Adrenal gland (tissue), 9 donors: ENCODE measurements at regions not wholly inside any gene's neighbourhood (a gene's known extent, or its start where the extent isn't known, plus 50 kb on each side); places are given as distances from the start of the nearest gene placed in this dataset.

Source experiments
- DNase-seq, 7 donors: peaks; one replicate each; pipeline ENCODE4 v3.0.0-alpha.2; 2019 to 2020
- H3K27ac ChIP-seq, 5 donors: fragments of 200-600 bp; sonication (generic) in 4 of 5; 1 replicate in 3 of 5; 2 replicates in 2 of 5; pipeline versions ENCODE4 v1.5.1 to v1.8.0; 2016 to 2020; ENCODE audit warnings: mild to moderate bottlenecking in 1 of 5
- H3K27me3 ChIP-seq: fragments of 200-600 bp; 2 replicates; pipeline ENCODE4 v1.8.0; 2021
- H3K36me3 ChIP-seq, 2 donors: fragments of 200-600 bp; replicated peaks in 1 of 2; 1 replicate in 1 of 2; 2 replicates in 1 of 2; pipeline versions ENCODE4 v1.5.1 to v1.8.0; 2018 to 2022
- H3K4me1 ChIP-seq, 2 donors: fragments of 200-600 bp; replicated peaks in 1 of 2; 1 replicate in 1 of 2; 2 replicates in 1 of 2; pipeline versions ENCODE4 v1.5.1 to v1.8.0; 2018 to 2021
- H3K4me3 ChIP-seq, 4 donors: fragments of 200-600 bp; sonication (generic) in 3 of 4; one replicate each; pipeline ENCODE4 v1.5.1; 2016 to 2018
- H3K9me3 ChIP-seq, 3 donors: fragments of 200-600 bp; sonication (generic) in 1 of 3; replicated peaks in 1 of 3; 1 replicate in 2 of 3; 2 replicates in 1 of 3; pipeline versions ENCODE4 v1.5.1 to v1.8.0; 2016 to 2021
- POLR2A ChIP-seq, 2 donors: fragments of 450-650 bp; IDR thresholded peaks; one replicate each; pipeline ENCODE4 v1.6.1; 2017; ENCODE audit warnings: antibody characterized with exemption in 2 of 2, mild to moderate bottlenecking in 2 of 2, moderate library complexity in 1 of 2
- WGBS, 4 donors: extraction: QIAGEN DNeasy Blood & Tissue Kit in 2 of 4; methylation state at CpG; one replicate each; pipeline versions ENCODE4 v1.1.5 to v1.1.7; 2013 to 2017; 5-methylcytosine and 5-hydroxymethylcytosine counted together
- intact Hi-C, 2 donors: fragments of 100-400 bp; cut with DNase I; formaldehyde crosslinking; loops; one replicate each; pipeline versions ENCODE4 v1.14.1 to v1.15.0; 2022 to 2023
- TF ChIP-seq, protein P1 (sequence below), 6 experiments: fragments of 450-650 bp in 4 of 6; fragments of 200-600 bp in 2 of 6; sonication (generic) in 1 of 6; IDR thresholded peaks; 1 replicate in 5 of 6; 2 replicates in 1 of 6; pipeline versions ENCODE4 v1.5.1 to v1.8.0; 2016 to 2021; ENCODE audit warnings: antibody characterized with exemption in 6 of 6, mild to moderate bottlenecking in 2 of 6, moderate library complexity in 1 of 6
- donor health status: healthy with polysubstance abuse.
- donor health status: Bipolar disorder and iron deficiency.
- donor health status: DM: yes; HTN: yes; CAD: no.
- donor health status: DM: no; HTN: no; CAD: no.
- donor health status: DM: no; HTN: no; CAD: no.

DNA sequence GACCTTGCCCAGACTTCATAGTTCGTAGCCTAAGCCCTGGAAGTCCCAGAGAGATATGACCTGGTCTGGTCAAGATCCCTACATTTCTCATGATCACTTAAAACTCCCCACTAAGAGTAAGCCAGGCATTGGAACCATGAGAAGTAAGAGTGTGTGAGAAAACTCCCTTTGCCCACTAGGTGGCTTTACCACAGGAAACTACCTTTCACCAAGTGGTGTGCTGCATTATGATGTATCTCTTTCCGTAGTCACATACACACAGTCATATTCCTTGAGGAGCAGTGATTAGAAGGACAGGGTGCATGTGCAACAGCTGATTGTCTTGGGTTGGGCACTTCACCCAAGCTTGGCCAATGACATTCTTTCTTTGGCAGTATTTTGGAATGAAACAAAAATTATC, 639.3 kb downstream of the KCNJ2 start:
- intact Hi-C loops: no loop called here
- 75 to 85% (median 79%) methylated on average over 2 of the region's 2 CpGs for WGBS, 4 donors
- no peak overlapping the region for H3K4me3 ChIP-seq
- no peaks in the 10 kb centered on the region for H3K9me3 ChIP-seq
- no peak for DNase-seq
- H3K27ac ChIP-seq: no peak overlapping the region
- no peak for TF ChIP-seq POLR2A (IDR thresholded peaks at IDR 0.05)
- TF ChIP-seq, protein P1, sequence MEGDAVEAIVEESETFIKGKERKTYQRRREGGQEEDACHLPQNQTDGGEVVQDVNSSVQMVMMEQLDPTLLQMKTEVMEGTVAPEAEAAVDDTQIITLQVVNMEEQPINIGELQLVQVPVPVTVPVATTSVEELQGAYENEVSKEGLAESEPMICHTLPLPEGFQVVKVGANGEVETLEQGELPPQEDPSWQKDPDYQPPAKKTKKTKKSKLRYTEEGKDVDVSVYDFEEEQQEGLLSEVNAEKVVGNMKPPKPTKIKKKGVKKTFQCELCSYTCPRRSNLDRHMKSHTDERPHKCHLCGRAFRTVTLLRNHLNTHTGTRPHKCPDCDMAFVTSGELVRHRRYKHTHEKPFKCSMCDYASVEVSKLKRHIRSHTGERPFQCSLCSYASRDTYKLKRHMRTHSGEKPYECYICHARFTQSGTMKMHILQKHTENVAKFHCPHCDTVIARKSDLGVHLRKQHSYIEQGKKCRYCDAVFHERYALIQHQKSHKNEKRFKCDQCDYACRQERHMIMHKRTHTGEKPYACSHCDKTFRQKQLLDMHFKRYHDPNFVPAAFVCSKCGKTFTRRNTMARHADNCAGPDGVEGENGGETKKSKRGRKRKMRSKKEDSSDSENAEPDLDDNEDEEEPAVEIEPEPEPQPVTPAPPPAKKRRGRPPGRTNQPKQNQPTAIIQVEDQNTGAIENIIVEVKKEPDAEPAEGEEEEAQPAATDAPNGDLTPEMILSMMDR (IDR thresholded peaks at IDR 0.05): no peak
- no peaks in the 10 kb centered on the region for H3K36me3 ChIP-seq
- no peaks in the 10 kb centered on the region for H3K4me1 ChIP-seq
- no peaks in the 10 kb centered on the region for H3K27me3 ChIP-seq

DNA sequence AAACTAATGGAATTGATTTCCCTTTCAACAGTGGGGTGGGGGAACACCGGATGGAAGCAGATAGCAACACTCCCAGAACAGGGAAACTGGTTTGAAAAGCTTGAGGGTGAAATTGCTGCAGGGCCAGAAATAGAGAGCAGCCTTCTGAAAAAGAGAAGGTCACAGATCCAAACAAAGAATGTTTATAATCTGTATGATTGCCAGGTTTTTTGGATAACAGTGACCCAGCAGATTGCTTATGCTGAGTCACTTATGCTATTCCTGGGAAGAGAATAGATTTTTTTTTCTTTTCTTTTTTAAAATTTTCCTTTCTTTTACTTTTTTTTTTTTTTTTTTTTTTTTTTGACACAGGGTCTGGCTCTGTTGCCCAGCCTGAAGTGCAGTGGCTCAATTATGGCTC, 641.3 kb downstream of the KCNJ2 start:
- 43 to 63% (median 47%) methylated on average over 1 of the region's 1 CpG for WGBS, 4 donors
- no peaks in the 10 kb centered on the region for H3K36me3 ChIP-seq
- TF ChIP-seq POLR2A (IDR thresholded peaks at IDR 0.05): no peak
- TF ChIP-seq, protein P1 (IDR thresholded peaks at IDR 0.05): no peak

DNA sequence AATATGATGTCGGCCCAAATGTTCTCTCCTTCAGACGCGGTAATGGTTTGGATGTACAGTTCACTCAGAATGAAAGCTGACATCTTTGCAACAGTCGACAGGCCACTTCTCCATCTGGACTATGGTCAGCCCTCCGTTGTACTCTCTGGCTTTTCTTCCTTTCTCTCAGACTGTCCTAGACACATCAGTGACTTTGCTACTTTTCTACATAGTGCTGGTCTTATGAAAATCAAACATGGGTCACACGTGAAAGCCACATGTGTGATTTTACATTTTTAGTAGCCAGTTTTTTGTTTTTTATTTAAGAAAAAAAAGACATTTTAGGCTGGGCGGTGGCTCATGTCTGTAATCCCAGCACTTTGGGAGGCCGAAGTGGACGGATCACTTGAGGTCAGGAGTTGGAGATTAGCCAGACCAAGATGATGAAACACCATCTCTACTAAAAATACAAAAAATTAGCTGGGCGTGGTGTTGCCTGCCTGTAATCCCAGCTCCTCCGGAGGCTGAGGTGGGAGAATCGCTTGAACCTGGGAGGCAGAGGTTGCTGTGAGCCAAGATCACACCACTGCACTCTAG, 644.1 kb downstream of the KCNJ2 start:
- H3K36me3 ChIP-seq: no peaks in the 10 kb centered on the region
- DNase-seq: no peak
- no peak overlapping the region for H3K27ac ChIP-seq
- H3K9me3 ChIP-seq: no peaks in the 10 kb centered on the region
- H3K4me1 ChIP-seq: no peaks in the 10 kb centered on the region
- intact Hi-C loops: no loop called here
- TF ChIP-seq, protein P1 (IDR thresholded peaks at IDR 0.05): no peak
- TF ChIP-seq POLR2A (IDR thresholded peaks at IDR 0.05): no peak
- no peak overlapping the region for H3K4me3 ChIP-seq
- 74 to 84% (median 82%) methylated on average over 12 of the region's 12 CpGs for WGBS, 4 donors
- no peaks in the 10 kb centered on the region for H3K27me3 ChIP-seq

More for the DNA sequence above, 641.3 kb downstream of the KCNJ2 start:
- no peaks in the 10 kb centered on the region for H3K27me3 ChIP-seq
- H3K9me3 ChIP-seq: no peaks in the 10 kb centered on the region
- no peak overlapping the region for H3K4me3 ChIP-seq
- no peaks in the 10 kb centered on the region for H3K4me1 ChIP-seq
- DNase-seq: no peak
- intact Hi-C loops: no loop called here
- no peak overlapping the region for H3K27ac ChIP-seq

DNA sequence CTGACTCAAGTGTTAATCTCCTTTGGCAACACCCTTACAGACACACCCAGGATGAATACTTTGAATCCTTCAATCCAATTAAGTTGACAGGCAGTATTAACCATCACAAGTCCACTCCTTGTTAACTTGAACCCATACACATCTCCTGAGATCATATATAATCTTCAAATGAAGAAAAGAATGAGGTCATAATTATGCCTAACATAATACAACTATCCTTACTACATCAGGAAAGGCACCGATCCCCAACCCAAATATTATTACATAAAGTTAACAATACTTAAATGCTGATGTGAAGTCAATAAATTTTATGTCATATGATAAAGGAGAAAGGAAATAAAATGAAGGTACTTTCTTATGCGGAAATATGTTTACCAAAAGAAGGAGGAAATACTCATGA, 649.9 kb downstream of the KCNJ2 start:
- no peaks in the 10 kb centered on the region for H3K4me1 ChIP-seq
- TF ChIP-seq POLR2A (IDR thresholded peaks at IDR 0.05): no peak
- TF ChIP-seq, protein P1 (IDR thresholded peaks at IDR 0.05): no peak
- H3K9me3 ChIP-seq: no peaks in the 10 kb centered on the region
- H3K27ac ChIP-seq: no peak overlapping the region
- DNase-seq: no peak
- no peaks in the 10 kb centered on the region for H3K36me3 ChIP-seq
- no peak overlapping the region for H3K4me3 ChIP-seq
- H3K27me3 ChIP-seq: no peaks in the 10 kb centered on the region
- intact Hi-C loops: no loop called here
- WGBS, 4 donors: 87 to 97% (median 94%) methylated on average over 2 of the region's 2 CpGs
